ENCODE measurements at regions not wholly inside any gene's neighbourhood (a gene's known extent, or its start where the extent isn't known, plus 50 kb on each side); places are given as distances from the start of the nearest gene placed in this dataset.

DNA sequence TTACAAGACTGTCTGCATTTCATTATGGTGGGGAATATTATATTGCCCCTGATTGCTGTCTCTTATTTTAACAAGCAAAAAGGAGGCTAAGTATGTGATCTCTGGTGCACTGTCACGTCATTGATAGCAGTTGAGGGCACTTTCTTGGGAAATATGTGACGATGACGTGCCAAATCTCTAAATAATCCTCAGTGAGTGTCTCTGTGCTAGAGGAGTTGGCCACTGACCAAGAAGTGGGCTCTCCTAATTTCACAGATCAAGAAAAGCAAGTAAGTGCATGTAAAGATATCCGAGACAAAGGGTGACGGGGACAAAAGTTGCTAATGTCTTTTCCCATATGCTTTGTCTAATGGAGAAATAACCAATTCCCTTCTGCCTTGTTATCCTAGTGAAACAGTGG lies 487.4 kb upstream of the TENM3 start:
- no peaks in the 10 kb centered on the region for H3K36me3 ChIP-seq
- H3K27me3 ChIP-seq = no peaks in the 10 kb centered on the region
- H3K4me1 ChIP-seq = no peaks in the 10 kb centered on the region
- DNase-seq = peak in 1 of 4 donors; percentile 2
- TF ChIP-seq, protein P1, sequence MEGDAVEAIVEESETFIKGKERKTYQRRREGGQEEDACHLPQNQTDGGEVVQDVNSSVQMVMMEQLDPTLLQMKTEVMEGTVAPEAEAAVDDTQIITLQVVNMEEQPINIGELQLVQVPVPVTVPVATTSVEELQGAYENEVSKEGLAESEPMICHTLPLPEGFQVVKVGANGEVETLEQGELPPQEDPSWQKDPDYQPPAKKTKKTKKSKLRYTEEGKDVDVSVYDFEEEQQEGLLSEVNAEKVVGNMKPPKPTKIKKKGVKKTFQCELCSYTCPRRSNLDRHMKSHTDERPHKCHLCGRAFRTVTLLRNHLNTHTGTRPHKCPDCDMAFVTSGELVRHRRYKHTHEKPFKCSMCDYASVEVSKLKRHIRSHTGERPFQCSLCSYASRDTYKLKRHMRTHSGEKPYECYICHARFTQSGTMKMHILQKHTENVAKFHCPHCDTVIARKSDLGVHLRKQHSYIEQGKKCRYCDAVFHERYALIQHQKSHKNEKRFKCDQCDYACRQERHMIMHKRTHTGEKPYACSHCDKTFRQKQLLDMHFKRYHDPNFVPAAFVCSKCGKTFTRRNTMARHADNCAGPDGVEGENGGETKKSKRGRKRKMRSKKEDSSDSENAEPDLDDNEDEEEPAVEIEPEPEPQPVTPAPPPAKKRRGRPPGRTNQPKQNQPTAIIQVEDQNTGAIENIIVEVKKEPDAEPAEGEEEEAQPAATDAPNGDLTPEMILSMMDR (IDR thresholded peaks at IDR 0.05) = no peak
- intact Hi-C loops (cut with DNase I) = no loop called here
- no peaks in the 10 kb centered on the region for H3K9me3 ChIP-seq
- no peak overlapping the region for H3K27ac ChIP-seq
- ATAC-seq = no peak
- H3K4me3 ChIP-seq = no peak overlapping the region

DNA sequence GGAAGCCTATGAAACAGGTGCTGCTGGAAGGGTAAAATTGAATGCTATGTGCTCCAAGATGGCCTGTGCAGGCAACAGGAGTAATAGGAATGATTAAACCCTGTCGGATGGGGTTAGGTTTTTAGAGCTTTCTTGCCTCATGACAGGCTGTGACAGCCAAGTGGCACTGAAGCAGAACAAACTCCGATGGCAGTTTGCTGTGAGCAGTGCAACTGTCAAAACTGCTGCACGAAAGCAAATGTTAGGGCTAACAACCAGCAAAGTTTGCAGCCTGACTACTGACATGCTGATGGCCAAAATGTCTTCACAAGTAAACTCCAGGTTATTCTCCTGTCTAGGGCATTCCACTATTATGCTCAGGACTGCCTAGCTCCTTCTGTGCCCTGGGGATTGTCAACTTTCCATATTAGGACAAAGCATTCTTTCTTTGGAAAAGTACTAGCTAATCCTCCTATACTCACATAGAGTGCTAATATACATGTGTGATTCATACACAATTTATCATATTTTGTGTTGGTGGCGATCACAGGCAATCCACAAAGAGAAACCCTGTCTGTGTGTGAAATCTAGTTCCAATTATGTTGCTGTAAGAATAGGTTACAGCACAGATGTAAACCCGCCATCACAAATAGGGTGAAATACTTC lies 486.6 kb upstream of the TENM3 start:
- Histone ChIP-seq H3K27ac (no peak overlapping the region), H3K9me3 (no peaks in the 10 kb centered on the region), H3K4me1 (no peaks in the 10 kb centered on the region), H3K36me3 (no peaks in the 10 kb centered on the region), H3K4me3 (no peak overlapping the region), H3K27me3 (no peaks in the 10 kb centered on the region)
- ATAC-seq = no peak
- intact Hi-C loops (cut with DNase I) = no loop called here
- TF ChIP-seq, protein P1 (IDR thresholded peaks at IDR 0.05) = no peak
- no peak for DNase-seq

DNA sequence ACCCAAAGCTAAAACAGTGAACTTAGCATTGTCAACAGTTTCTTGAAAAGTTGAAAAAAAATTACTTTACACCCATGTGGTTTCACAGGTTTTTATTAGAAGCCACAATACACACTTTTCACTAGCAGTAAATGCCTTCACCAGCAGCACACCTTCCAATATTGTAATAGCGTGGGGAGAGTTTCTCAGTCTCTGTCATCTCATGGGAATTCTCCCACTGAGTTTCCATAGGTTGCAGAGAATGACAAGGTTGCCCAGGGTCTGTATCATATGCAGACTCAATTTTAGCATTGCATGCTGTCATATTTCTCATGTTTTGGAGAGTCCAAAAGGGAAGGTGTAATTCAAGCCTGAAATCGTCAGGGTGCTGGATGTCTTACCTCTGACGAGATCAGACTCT lies 486.1 kb upstream of the TENM3 start:
- Histone ChIP-seq H3K27me3 (no peaks in the 10 kb centered on the region), H3K9me3 (no peaks in the 10 kb centered on the region), H3K27ac (no peak overlapping the region), H3K4me1 (no peaks in the 10 kb centered on the region), H3K36me3 (no peaks in the 10 kb centered on the region), H3K4me3 (no peak overlapping the region)
- TF ChIP-seq, protein P1 (IDR thresholded peaks at IDR 0.05) = no peak
- intact Hi-C loops (cut with DNase I) = no loop called here
- DNase-seq (no peak), ATAC-seq (no peak)

DNA sequence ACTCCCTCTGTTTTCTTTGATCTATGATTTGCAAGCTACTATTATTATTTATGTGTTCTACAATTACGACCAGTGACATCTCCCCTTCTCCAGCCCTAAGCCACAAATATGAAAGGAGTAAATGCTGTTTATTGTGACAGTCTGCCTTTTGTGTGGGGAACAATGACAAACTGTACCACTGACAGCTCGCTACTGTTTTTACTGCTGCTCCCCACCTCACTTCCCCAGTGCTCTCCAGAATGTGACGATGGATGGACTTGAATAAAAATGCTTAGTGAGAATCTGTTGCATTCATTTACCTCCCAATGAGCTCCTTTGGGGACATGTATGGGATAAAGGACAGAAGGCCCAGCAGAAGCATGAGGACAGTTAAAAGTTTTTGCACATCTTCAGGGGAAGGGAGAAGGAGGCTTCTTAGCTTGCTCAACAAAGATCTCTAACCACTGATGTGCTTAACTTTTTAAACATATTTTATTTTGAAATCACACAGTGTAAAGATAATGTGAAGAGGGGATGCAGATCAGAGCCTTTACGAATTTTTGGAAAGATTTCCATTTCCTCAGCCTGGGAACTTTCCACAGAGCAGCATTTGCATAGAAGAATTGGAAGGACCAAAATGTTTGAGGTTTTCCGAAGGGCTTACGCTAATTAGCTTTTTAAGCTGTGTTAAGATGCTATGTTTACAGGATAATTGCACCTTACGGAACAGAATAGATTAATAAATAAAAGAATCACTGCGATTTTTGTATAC lies 485.1 kb upstream of the TENM3 start:
- no peaks in the 10 kb centered on the region for H3K4me1 ChIP-seq
- no peaks in the 10 kb centered on the region for H3K9me3 ChIP-seq
- no peak for DNase-seq
- no peak overlapping the region for H3K27ac ChIP-seq
- no peaks in the 10 kb centered on the region for H3K27me3 ChIP-seq
- ATAC-seq = no peak
- H3K36me3 ChIP-seq = no peaks in the 10 kb centered on the region
- H3K4me3 ChIP-seq = no peak overlapping the region
- intact Hi-C loops (cut with DNase I) = no loop called here
- TF ChIP-seq, protein P1 (IDR thresholded peaks at IDR 0.05) = no peak

DNA sequence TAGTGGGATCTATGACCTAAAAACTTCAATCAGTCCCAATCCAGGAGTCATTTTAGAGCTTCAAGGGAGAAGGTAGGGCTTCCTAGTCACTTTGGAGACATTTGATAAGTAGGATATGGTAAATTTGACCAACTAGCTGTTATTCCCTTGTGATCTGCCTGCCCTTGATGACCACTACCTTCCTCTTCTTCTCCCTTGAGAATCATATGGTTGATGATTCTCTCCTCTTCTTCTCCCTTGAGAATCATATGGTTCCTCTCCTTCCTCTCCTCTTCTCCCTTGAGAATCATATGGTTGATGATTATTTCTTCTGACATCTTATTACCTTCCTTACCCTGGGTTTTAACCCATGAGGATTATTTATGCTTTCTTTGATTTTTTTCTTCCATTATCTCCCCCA lies 482.6 kb upstream of the TENM3 start:
- DNase-seq (no peak), ATAC-seq (no peak)
- Histone ChIP-seq H3K4me3 (no peak overlapping the region), H3K36me3 (no peaks in the 10 kb centered on the region), H3K27me3 (no peaks in the 10 kb centered on the region), H3K9me3 (no peaks in the 10 kb centered on the region), H3K4me1 (no peaks in the 10 kb centered on the region), H3K27ac (no peak overlapping the region)
- TF ChIP-seq, protein P1 (IDR thresholded peaks at IDR 0.05) = no peak
- intact Hi-C loops (cut with DNase I) = no loop called here
